ENCODE measurements at regions not wholly inside any gene's neighbourhood (a gene's known extent, or its start where the extent isn't known, plus 50 kb on each side); places are given as distances from the start of the nearest gene placed in this dataset.

DNA sequence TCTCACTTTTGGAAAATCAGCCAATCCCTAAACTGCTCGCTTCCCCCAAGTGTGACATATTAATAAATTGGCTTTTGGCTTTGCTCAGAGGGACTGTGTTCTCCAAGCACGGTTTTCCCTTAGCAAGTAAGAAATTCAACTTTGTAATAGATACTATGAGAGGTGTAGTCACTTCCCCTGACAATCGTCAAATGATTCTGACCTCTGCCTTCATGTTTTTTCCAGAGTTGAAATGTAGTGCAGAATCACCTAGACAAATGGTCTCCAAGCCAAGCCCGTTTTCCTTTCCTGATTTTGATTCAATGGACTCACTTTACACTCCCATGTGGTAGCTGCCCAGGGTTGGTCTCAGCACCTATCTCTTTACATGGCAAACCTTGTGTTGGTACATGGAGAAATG is 99.1 kb downstream of the ARL4A start:
- TF ChIP-seq YY1 (IDR thresholded peaks at IDR 0.05; ENCODE audit: insufficient read depth, insufficient read length) (no peak), ZNF274 (IDR thresholded peaks at IDR 0.05; ENCODE audit: low read depth, low read length) (no peak)
